ENCODE measurements at regions not wholly inside any gene's neighbourhood (a gene's known extent, or its start where the extent isn't known, plus 50 kb on each side); places are given as distances from the start of the nearest gene placed in this dataset.

GRCh38 chr16:48011878-48012658 lies 143.7 kb downstream of the ABCC12 start:
- H3K4me1 Mint-ChIP-seq (ENCODE audit: low read depth in 2 of 2): no peaks in the 10 kb centered on the region
- DNase-seq: no peak
- H3K4me3 Mint-ChIP-seq: no peak overlapping the region
- no peaks in the 10 kb centered on the region for H3K27me3 Mint-ChIP-seq
- peaks cover 2 to 12% of the 10 kb centered on the region in 2 donors for H3K9me3 Mint-ChIP-seq
- H3K36me3 Mint-ChIP-seq (ENCODE audit: insufficient read depth): no peaks in the 10 kb centered on the region
- no peak overlapping the region for H3K27ac Mint-ChIP-seq
- ATAC-seq (replicated peaks): no peak

- Mint-ChIP-seq H3K27ac (no peak overlapping the region), H3K4me1 (ENCODE audit: low read depth in 2 of 2) (no peaks in the 10 kb centered on the region), H3K36me3 (ENCODE audit: insufficient read depth) (no peaks in the 10 kb centered on the region), H3K9me3 (peaks cover 2 to 12% of the 10 kb centered on the region in 2 donors), H3K27me3 (no peaks in the 10 kb centered on the region), H3K4me3 (no peak overlapping the region)
- ATAC-seq (replicated peaks): no peak
- no peak for DNase-seq
Measured at GRCh38 chr16:48011466-48011865, 144.3 kb downstream of the ABCC12 start.

- Mint-ChIP-seq H3K27me3 (peaks cover 0 to 13% of the 10 kb centered on the region in 2 donors), H3K9me3 (peaks cover 2 to 12% of the 10 kb centered on the region in 2 donors), H3K36me3 (ENCODE audit: insufficient read depth) (no peaks in the 10 kb centered on the region), H3K4me3 (no peak overlapping the region), H3K4me1 (ENCODE audit: low read depth in 2 of 2) (no peaks in the 10 kb centered on the region), H3K27ac (no peak overlapping the region)
- no peak for DNase-seq
- no peak for ATAC-seq (replicated peaks)
Measured at GRCh38 chr16:48008011-48008525, 147.7 kb downstream of the ABCC12 start.

GRCh38 chr16:48004141-48004695 lies 151.6 kb downstream of the ABCC12 start:
- no peaks in the 10 kb centered on the region for H3K36me3 Mint-ChIP-seq (ENCODE audit: insufficient read depth)
- no peak overlapping the region for H3K4me3 Mint-ChIP-seq
- H3K27me3 Mint-ChIP-seq: peaks cover 6 to 21% of the 10 kb centered on the region in 2 donors
- H3K9me3 Mint-ChIP-seq: peaks cover 0 to 2% of the 10 kb centered on the region in 2 donors
- no peaks in the 10 kb centered on the region for H3K4me1 Mint-ChIP-seq (ENCODE audit: low read depth in 2 of 2)
- ATAC-seq (replicated peaks) (no peak), DNase-seq (no peak)
- no peak overlapping the region for H3K27ac Mint-ChIP-seq

- DNase-seq (no peak), ATAC-seq (replicated peaks) (no peak)
- H3K36me3 Mint-ChIP-seq (ENCODE audit: insufficient read depth): no peaks in the 10 kb centered on the region
- H3K9me3 Mint-ChIP-seq: peaks cover 0 to 4% of the 10 kb centered on the region in 2 donors
- no peak overlapping the region for H3K27ac Mint-ChIP-seq
- H3K4me3 Mint-ChIP-seq: no peak overlapping the region
- no peaks in the 10 kb centered on the region for H3K4me1 Mint-ChIP-seq (ENCODE audit: low read depth in 2 of 2)
- H3K27me3 Mint-ChIP-seq: peaks cover 6 to 21% of the 10 kb centered on the region in 2 donors
Measured at GRCh38 chr16:48003206-48003907, 152.4 kb downstream of the ABCC12 start.

- Mint-ChIP-seq H3K27me3 (peaks cover 6 to 21% of the 10 kb centered on the region in 2 donors), H3K4me3 (no peak overlapping the region), H3K4me1 (ENCODE audit: low read depth in 2 of 2) (no peaks in the 10 kb centered on the region), H3K36me3 (ENCODE audit: insufficient read depth) (no peaks in the 10 kb centered on the region), H3K9me3 (peaks cover 0 to 2% of the 10 kb centered on the region in 2 donors), H3K27ac (no peak overlapping the region)
- DNase-seq: no peak
- no peak for ATAC-seq (replicated peaks)
Measured at GRCh38 chr16:48001324-48001895, 154.4 kb downstream of the ABCC12 start.

GRCh38 chr16:48000622-48001021 lies 155.2 kb downstream of the ABCC12 start:
- Mint-ChIP-seq H3K27me3 (peaks cover 6 to 21% of the 10 kb centered on the region in 2 donors), H3K36me3 (ENCODE audit: insufficient read depth) (no peaks in the 10 kb centered on the region), H3K9me3 (peaks cover 0 to 2% of the 10 kb centered on the region in 2 donors), H3K4me1 (ENCODE audit: low read depth in 2 of 2) (no peaks in the 10 kb centered on the region), H3K27ac (no peak overlapping the region), H3K4me3 (no peak overlapping the region)
- no peak for DNase-seq
- ATAC-seq (replicated peaks): no peak

- no peaks in the 10 kb centered on the region for H3K36me3 Mint-ChIP-seq (ENCODE audit: insufficient read depth)
- no peak overlapping the region for H3K27ac Mint-ChIP-seq
Measured at GRCh38 chr16:47999595-47999994, 156.2 kb downstream of the ABCC12 start.

GRCh38 chr16:47995354-47995753 lies 160.4 kb downstream of the ABCC12 start:
- Mint-ChIP-seq H3K9me3 (peaks cover 0 to 5% of the 10 kb centered on the region in 2 donors), H3K36me3 (ENCODE audit: insufficient read depth) (no peaks in the 10 kb centered on the region), H3K4me3 (no peak overlapping the region), H3K27ac (no peak overlapping the region), H3K27me3 (peaks cover 3 to 6% of the 10 kb centered on the region in 2 donors), H3K4me1 (ENCODE audit: low read depth in 2 of 2) (no peaks in the 10 kb centered on the region)
- ATAC-seq (replicated peaks): no peak
- no peak for DNase-seq

More at GRCh38 chr16:47999595-47999994, 156.2 kb downstream of the ABCC12 start:
- ATAC-seq (replicated peaks) (no peak), DNase-seq (no peak)
- H3K4me1 Mint-ChIP-seq (ENCODE audit: low read depth in 2 of 2): no peaks in the 10 kb centered on the region
- no peak overlapping the region for H3K4me3 Mint-ChIP-seq
- peaks cover 7 to 21% of the 10 kb centered on the region in 2 donors for H3K27me3 Mint-ChIP-seq
- H3K9me3 Mint-ChIP-seq: peaks cover 0 to 2% of the 10 kb centered on the region in 2 donors

GRCh38 chr16:47991491-47991890 lies 164.3 kb downstream of the ABCC12 start:
- Mint-ChIP-seq H3K9me3 (peaks cover 0 to 3% of the 10 kb centered on the region in 2 donors), H3K27ac (no peak overlapping the region), H3K36me3 (ENCODE audit: insufficient read depth) (no peaks in the 10 kb centered on the region), H3K4me3 (no peak overlapping the region), H3K27me3 (peaks cover 2 to 13% of the 10 kb centered on the region in 2 donors), H3K4me1 (ENCODE audit: low read depth in 2 of 2) (no peaks in the 10 kb centered on the region)
- DNase-seq (no peak), ATAC-seq (replicated peaks) (no peak)

GRCh38 chr16:47990676-47991075 lies 165.1 kb downstream of the ABCC12 start:
- Mint-ChIP-seq H3K4me1 (ENCODE audit: low read depth in 2 of 2) (no peaks in the 10 kb centered on the region), H3K36me3 (ENCODE audit: insufficient read depth) (no peaks in the 10 kb centered on the region), H3K27ac (no peak overlapping the region), H3K27me3 (peaks cover 10 to 15% of the 10 kb centered on the region in 2 donors), H3K9me3 (peaks cover 0 to 3% of the 10 kb centered on the region in 2 donors), H3K4me3 (no peak overlapping the region)
- ATAC-seq (replicated peaks): no peak
- no peak for DNase-seq

GRCh38 chr16:47987136-47987535 lies 168.7 kb downstream of the ABCC12 start:
- H3K9me3 Mint-ChIP-seq: no peaks in the 10 kb centered on the region
- no peaks in the 10 kb centered on the region for H3K36me3 Mint-ChIP-seq (ENCODE audit: insufficient read depth)
- peaks cover 9 to 29% of the 10 kb centered on the region in 2 donors for H3K27me3 Mint-ChIP-seq
- ATAC-seq (replicated peaks): no peak
- no peak overlapping the region for H3K27ac Mint-ChIP-seq
- H3K4me3 Mint-ChIP-seq: no peak overlapping the region
- no peaks in the 10 kb centered on the region for H3K4me1 Mint-ChIP-seq (ENCODE audit: low read depth in 2 of 2)
- no peak for DNase-seq

- Mint-ChIP-seq H3K27me3 (peaks cover 9 to 29% of the 10 kb centered on the region in 2 donors), H3K9me3 (no peaks in the 10 kb centered on the region), H3K4me1 (ENCODE audit: low read depth in 2 of 2) (no peaks in the 10 kb centered on the region), H3K27ac (no peak overlapping the region), H3K4me3 (no peak overlapping the region), H3K36me3 (ENCODE audit: insufficient read depth) (no peaks in the 10 kb centered on the region)
- ATAC-seq (replicated peaks): no peak
- no peak for DNase-seq
Measured at GRCh38 chr16:47986031-47986430, 169.8 kb downstream of the ABCC12 start.
